ENCODE measurements at regions not wholly inside any gene's neighbourhood (a gene's known extent, or its start where the extent isn't known, plus 50 kb on each side); places are given as distances from the start of the nearest gene placed in this dataset.

GRCh38 chr6:30396833-30397479, 52.0 kb downstream of the RPP21 start:
- DNase-seq (ENCODE audit: low read depth) = peak; percentile 82

DNA sequence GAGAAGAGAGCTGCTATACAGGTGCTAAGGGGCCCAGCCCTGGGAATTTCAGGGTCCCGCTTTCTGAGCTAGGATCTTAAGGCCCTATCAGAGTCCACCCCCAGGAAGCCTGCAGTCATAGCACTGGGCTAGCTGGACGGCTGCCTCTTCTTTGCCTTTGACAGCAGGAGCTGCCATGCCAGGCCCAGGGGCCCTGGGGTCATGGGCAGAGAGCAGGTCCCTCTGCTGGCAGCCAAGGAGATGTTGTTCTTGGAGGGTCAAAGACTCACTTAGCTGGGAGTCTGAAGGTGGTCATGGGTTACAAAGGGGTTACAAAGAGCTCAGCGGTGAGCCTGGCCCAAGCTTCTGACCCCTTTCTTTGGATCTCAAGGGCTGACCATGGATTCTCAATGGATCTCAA, 52.7 kb downstream of the RPP21 start:
- DNase-seq (ENCODE audit: low read depth) = no peak

GRCh38 chr6:30399390-30400058, 54.6 kb downstream of the RPP21 start:
- no peak for DNase-seq (ENCODE audit: low read depth)

- DNase-seq (ENCODE audit: low read depth) = no peak
Observed at GRCh38 chr6:30405934-30406333, 61.0 kb downstream of the RPP21 start.

DNA sequence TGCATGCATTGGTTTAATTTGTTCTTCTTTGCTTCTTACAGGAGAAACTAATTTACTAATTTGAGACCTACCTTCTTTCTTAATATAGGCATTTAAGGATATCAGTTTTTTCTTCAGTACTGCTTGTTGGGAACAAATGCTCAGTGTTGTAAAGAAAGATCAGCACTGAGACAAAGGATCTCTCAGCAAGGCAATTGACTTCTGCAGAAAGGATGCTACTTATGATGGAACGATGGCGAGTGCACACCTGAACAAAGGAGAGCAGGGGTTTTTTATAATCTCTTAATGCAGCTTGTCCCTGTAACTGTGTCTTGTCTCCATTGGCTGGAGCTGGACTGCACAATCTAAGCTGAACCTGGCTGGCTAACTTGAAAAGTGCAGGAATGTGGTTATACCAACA, 64.2 kb downstream of the RPP21 start:
- DNase-seq (ENCODE audit: low read depth) = no peak

GRCh38 chr6:30411515-30412207, 66.7 kb downstream of the RPP21 start:
- DNase-seq (ENCODE audit: low read depth) = peak; percentile 55

DNA sequence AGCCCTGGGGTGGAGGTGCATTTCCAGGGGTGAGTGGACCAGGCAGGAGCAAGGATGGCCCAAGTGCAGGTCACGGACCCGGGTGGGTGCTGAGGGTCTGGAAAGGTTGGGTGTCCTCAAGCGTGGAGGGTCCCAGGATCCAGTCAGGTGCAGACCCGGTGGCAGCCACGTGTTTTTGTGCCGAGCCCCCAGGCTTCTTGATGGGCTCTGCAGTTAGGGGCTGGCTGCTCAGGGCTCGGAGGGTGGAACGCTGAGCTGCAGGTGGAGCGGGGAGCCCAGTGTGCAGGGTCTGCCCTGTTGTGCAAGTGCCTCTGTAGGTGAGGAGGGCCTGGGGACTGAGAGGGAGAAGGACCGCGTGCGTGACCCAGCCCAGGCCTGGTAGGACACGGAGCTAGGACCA, 70.9 kb upstream of the HLA-E start:
- DNase-seq (ENCODE audit: low read depth) = no peak

- DNase-seq (ENCODE audit: low read depth) = no peak
Observed at GRCh38 chr6:30424549-30424948, 64.8 kb upstream of the HLA-E start.

Measured in activated gamma-delta T cell treated with anti-CD3 and anti-CD28 coated beads, Interleukin-2, amount 50 U/mL, for 16 hours (primary cell).